ENCODE measurements at regions not wholly inside any gene's neighbourhood (a gene's known extent, or its start where the extent isn't known, plus 50 kb on each side); places are given as distances from the start of the nearest gene placed in this dataset.

DNA sequence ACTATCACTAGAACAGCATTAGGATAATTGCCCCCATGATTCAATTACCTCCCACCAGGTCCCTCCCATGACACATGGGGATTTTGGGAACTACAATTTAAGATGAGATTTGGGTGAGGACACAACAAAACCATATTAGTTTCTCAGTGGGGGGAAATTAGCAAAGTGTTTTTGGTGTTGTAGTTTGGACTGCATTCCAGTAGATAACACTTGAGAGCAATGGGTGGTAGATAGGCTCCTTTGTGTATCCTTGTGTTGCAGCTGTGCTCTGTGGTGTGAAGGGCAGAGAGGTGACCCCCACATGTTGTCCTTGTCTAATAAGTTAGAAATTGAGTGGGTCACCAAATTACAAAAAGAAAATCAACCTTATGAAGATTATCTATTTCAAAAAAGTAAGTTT, 223.8 kb downstream of the SATB1 start:
- no peaks in the 10 kb centered on the region for H3K36me3 ChIP-seq (replicated peaks in 1 of 2; ENCODE audit: control extremely low read depth in 1 of 2, control insufficient read depth in 1 of 2, extremely low read depth in 1 of 2, insufficient read depth in 2 of 2, low read length in 1 of 2)
- intact Hi-C loops (cut with micrococcal nuclease) = no loop called here
- H3K79me2 ChIP-seq (ENCODE audit: control insufficient read depth, insufficient read depth, low read length) = no peaks in the 10 kb centered on the region
- no peak overlapping the region for H2AFZ ChIP-seq (ENCODE audit: insufficient read depth, low read depth, low read length, poor library complexity, severe bottlenecking)
- no peak overlapping the region for H3K4me3 Mint-ChIP-seq
- no peak overlapping the region for H3K4me2 ChIP-seq (replicated peaks; ENCODE audit: low read depth, low read length, poor library complexity, severe bottlenecking)
- H3K27ac Mint-ChIP-seq = no peak overlapping the region
- H3K4me3 ChIP-seq (ENCODE audit: control extremely low read depth in 1 of 5, extremely low read depth in 1 of 5, insufficient read depth in 1 of 5, low read depth in 2 of 5, low read length in 4 of 5) = no peak overlapping the region
- no peaks in the 10 kb centered on the region for H3K27me3 Mint-ChIP-seq
- no peaks in the 10 kb centered on the region for H3K4me1 ChIP-seq (ENCODE audit: control insufficient read depth in 2 of 2, insufficient read depth in 2 of 2, low read length in 2 of 2)
- TF ChIP-seq EZH2 (IDR thresholded peaks at IDR 0.05; ENCODE audit: borderline replicate concordance, insufficient read depth, low read depth, low read length, poor library complexity, severe bottlenecking) (no peak), CTCF (IDR thresholded peaks at IDR 0.05) (no peak)
- H3K9me3 ChIP-seq (ENCODE audit: control extremely low read depth in 1 of 3, control insufficient read depth in 2 of 3, insufficient read depth in 1 of 3, low read length in 2 of 3) = peaks cover 0 to 6% (median 5%) of the 10 kb centered on the region in 3 donors
- H4K20me1 ChIP-seq (ENCODE audit: control insufficient read depth, insufficient read depth, low read length, poor library complexity, severe bottlenecking) = no peaks in the 10 kb centered on the region
- CTCF ChIA-PET = no interaction called here
- DNase-seq (no peak), ATAC-seq (ENCODE audit: low read depth) (no peak)
- H3K9ac ChIP-seq (ENCODE audit: low read length) = no peak overlapping the region
- peaks cover 9% of the 10 kb centered on the region for H3K9me3 Mint-ChIP-seq (ENCODE audit: insufficient read depth)
- H3K27me3 ChIP-seq (replicated peaks in 1 of 4; ENCODE audit: control extremely low read depth in 1 of 4, control insufficient read depth in 3 of 4, insufficient read depth in 4 of 4, low read length in 3 of 4) = no peaks in the 10 kb centered on the region
- no peak overlapping the region for H3K27ac ChIP-seq (ENCODE audit: low read length in 2 of 2)
- POLR2A ChIA-PET = no interaction called here
- H3K4me1 Mint-ChIP-seq = no peaks in the 10 kb centered on the region

GRCh38 chr3:18199757-18200156, 225.4 kb downstream of the SATB1 start:
- H3K4me3 Mint-ChIP-seq = no peak overlapping the region
- intact Hi-C loops (cut with micrococcal nuclease) = no loop called here
- Histone ChIP-seq H3K79me2 (ENCODE audit: control insufficient read depth, insufficient read depth, low read length) (no peaks in the 10 kb centered on the region), H4K20me1 (ENCODE audit: control insufficient read depth, insufficient read depth, low read length, poor library complexity, severe bottlenecking) (no peaks in the 10 kb centered on the region), H2AFZ (ENCODE audit: insufficient read depth, low read depth, low read length, poor library complexity, severe bottlenecking) (no peak overlapping the region), H3K36me3 (replicated peaks in 1 of 2; ENCODE audit: control extremely low read depth in 1 of 2, control insufficient read depth in 1 of 2, extremely low read depth in 1 of 2, insufficient read depth in 2 of 2, low read length in 1 of 2) (no peaks in the 10 kb centered on the region), H3K9ac (ENCODE audit: low read length) (no peak overlapping the region), H3K4me1 (ENCODE audit: control insufficient read depth in 2 of 2, insufficient read depth in 2 of 2, low read length in 2 of 2) (no peaks in the 10 kb centered on the region), H3K27ac (ENCODE audit: low read length in 2 of 2) (no peak overlapping the region), H3K9me3 (ENCODE audit: control extremely low read depth in 1 of 3, control insufficient read depth in 2 of 3, insufficient read depth in 1 of 3, low read length in 2 of 3) (peaks cover 0 to 6% (median 6%) of the 10 kb centered on the region in 3 donors), H3K27me3 (replicated peaks in 1 of 4; ENCODE audit: control extremely low read depth in 1 of 4, control insufficient read depth in 3 of 4, insufficient read depth in 4 of 4, low read length in 3 of 4) (no peaks in the 10 kb centered on the region), H3K4me2 (replicated peaks; ENCODE audit: low read depth, low read length, poor library complexity, severe bottlenecking) (no peak overlapping the region), H3K4me3 (ENCODE audit: control extremely low read depth in 1 of 5, extremely low read depth in 1 of 5, insufficient read depth in 1 of 5, low read depth in 2 of 5, low read length in 4 of 5) (no peak overlapping the region)
- ATAC-seq (ENCODE audit: low read depth) = no peak
- ChIA-PET POLR2A (no interaction called here), CTCF (no interaction called here)
- no peak for DNase-seq
- no peaks in the 10 kb centered on the region for H3K4me1 Mint-ChIP-seq
- peaks cover 9% of the 10 kb centered on the region for H3K9me3 Mint-ChIP-seq (ENCODE audit: insufficient read depth)
- H3K27me3 Mint-ChIP-seq = no peaks in the 10 kb centered on the region
- no peak for TF ChIP-seq CTCF (IDR thresholded peaks at IDR 0.05)
- TF ChIP-seq EZH2 (IDR thresholded peaks at IDR 0.05; ENCODE audit: borderline replicate concordance, insufficient read depth, low read depth, low read length, poor library complexity, severe bottlenecking) = no peak
- no peak overlapping the region for H3K27ac Mint-ChIP-seq

Data from B cell (primary cell).